Stimulated activated naive CD8-positive, alpha-beta T cell treated with anti-CD3 and anti-CD28 coated beads, Interleukin-15, amount 100 ng/mL, for 72 hours (primary cell): ENCODE measurements at regions not wholly inside any gene's neighbourhood (a gene's known extent, or its start where the extent isn't known, plus 50 kb on each side); places are given as distances from the start of the nearest gene placed in this dataset.
"Not testable (repeated sequence)": the region's sequence is repeated elsewhere in the genome, so short reads cannot be mapped to it uniquely, and the experiment has no call there.

Source experiments
- ATAC-seq: fragments of 150-1000 bp; cut with Tn5 transposase; 2 replicates; pipeline ENCODE4 v1.10.0; 2021; ENCODE audit warnings: mild to moderate bottlenecking, moderate library complexity
- DNase-seq, 2 donors: peaks; one replicate each; pipeline ENCODE4 v3.0.0; 2021 to 2022
- H3K27ac Mint-ChIP-seq, 2 donors: one replicate each; pipeline ENCODE4 v1.8.0; 2022; ENCODE audit warnings: mild to moderate bottlenecking in 2 of 2, mixed read lengths in 2 of 2, moderate library complexity in 2 of 2
- H3K27me3 Mint-ChIP-seq: one replicate; pipeline ENCODE4 v1.8.0; 2022; ENCODE audit warnings: mixed read lengths
- H3K4me1 Mint-ChIP-seq: one replicate; pipeline ENCODE4 v1.8.0; 2022; ENCODE audit warnings: mild to moderate bottlenecking, mixed read lengths
- H3K4me3 Mint-ChIP-seq, 2 donors: one replicate each; pipeline ENCODE4 v1.8.0; 2022; ENCODE audit warnings: mild to moderate bottlenecking in 2 of 2, mixed read lengths in 2 of 2, moderate library complexity in 1 of 2
- H3K9me3 Mint-ChIP-seq, 2 donors: one replicate each; pipeline ENCODE4 v1.8.0; 2022; ENCODE audit warnings: mixed read lengths in 2 of 2

- H3K27me3 Mint-ChIP-seq, H3K4me1 Mint-ChIP-seq, H3K27ac Mint-ChIP-seq, ATAC-seq, DNase-seq, H3K4me3 Mint-ChIP-seq: not testable (repeated sequence)
- H3K9me3 Mint-ChIP-seq: peaks cover 25 to 29% of the 10 kb centered on the region in 2 donors
These were observed 317.9 kb downstream of the CGGBP1 start for GRCh38 chr3:87740894-87741293.

DNA sequence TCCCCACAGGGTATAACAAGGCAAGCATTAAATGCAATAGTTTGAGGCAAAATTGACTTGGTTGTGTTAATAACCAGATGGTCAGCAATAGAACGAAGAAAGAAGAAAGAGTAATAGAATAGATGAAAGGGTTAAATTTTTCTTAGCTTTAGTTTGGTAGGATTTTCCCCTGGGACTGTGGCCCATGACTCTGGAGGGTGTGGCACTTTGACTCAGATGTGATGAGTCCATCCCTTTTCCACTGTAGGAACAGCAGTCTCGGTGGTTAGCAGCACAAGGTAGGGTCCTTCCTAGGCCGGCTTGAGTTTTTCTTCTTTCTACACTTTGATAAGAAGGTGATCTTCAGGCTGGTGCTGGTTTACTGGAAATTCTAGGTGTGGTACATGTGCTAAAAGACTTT, 321.0 kb downstream of the CGGBP1 start:
- not testable (repeated sequence) for DNase-seq, H3K27ac Mint-ChIP-seq, H3K4me3 Mint-ChIP-seq, H3K27me3 Mint-ChIP-seq, H3K4me1 Mint-ChIP-seq, ATAC-seq
- H3K9me3 Mint-ChIP-seq: peaks cover 25 to 27% of the 10 kb centered on the region in 2 donors

DNA sequence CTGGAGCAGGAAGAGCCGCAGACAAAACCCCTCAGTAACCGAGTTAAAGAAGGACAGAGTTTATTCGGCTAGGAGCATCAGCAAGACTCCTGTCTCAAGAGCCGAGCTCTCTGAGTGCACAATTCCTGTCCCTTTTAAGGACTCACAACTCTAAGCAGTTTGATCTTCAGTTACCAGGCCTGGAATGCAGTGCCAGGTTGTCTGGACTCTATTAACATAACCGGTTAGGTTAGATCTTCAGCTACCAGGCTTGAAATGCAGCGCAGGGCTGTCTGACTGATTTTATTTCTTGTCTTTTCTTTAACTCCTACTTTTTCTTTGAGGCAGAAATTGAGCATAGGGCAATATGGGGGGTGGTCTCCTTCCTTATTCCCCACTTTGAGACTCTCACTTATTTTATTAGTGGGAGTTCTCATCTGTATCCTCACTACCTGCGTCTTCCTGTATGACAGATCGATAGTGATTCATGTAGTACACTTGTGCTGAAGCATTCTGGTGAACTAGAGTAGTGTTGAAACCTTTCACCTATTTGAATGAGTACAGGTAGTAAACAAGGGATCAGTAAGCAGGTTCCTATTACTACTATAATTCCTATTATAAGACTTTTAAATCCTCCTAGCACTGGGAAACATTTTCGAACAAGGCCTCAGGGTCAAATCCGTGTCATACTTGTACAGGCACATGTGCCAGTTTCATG, 325.0 kb downstream of the CGGBP1 start:
- DNase-seq (no peak), ATAC-seq (no peak)
- H3K27ac Mint-ChIP-seq: no peak overlapping the region
- H3K4me3 Mint-ChIP-seq: no peak overlapping the region
- H3K9me3 Mint-ChIP-seq: no peaks in the 10 kb centered on the region
- H3K27me3 Mint-ChIP-seq: no peaks in the 10 kb centered on the region
- H3K4me1 Mint-ChIP-seq: no peaks in the 10 kb centered on the region

GRCh38 chr3:87732294-87732693, 326.5 kb downstream of the CGGBP1 start:
- no peak for ATAC-seq
- no peaks in the 10 kb centered on the region for H3K4me1 Mint-ChIP-seq
- H3K9me3 Mint-ChIP-seq: peaks cover 0 to under 1% of the 10 kb centered on the region in 2 donors

DNA sequence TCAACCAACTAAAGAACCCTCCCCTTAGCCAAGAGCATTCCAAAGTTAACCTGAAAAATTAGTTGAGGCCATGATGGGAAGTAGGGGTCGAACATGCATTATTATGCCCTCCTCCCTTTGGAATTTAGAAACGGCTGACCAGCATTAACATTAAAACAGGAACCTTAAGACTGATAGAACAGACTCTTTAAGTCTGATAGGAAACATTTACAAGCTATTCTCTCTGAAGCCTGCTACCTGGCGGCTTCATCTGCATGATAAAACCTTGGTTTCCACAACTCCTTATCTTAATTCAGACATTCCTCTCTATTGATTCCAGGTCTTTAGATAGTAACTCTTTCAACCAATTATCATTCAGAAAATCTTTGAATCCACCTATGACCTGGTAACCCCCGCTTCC, 331.0 kb downstream of the CGGBP1 start:
- peaks cover 6 to 17% of the 10 kb centered on the region in 2 donors for H3K9me3 Mint-ChIP-seq
- DNase-seq (no peak), ATAC-seq (no peak)
- H3K4me1 Mint-ChIP-seq: no peaks in the 10 kb centered on the region
- H3K27ac Mint-ChIP-seq: no peak overlapping the region
- H3K4me3 Mint-ChIP-seq: no peak overlapping the region
- no peaks in the 10 kb centered on the region for H3K27me3 Mint-ChIP-seq

More at GRCh38 chr3:87732294-87732693, 326.5 kb downstream of the CGGBP1 start:
- no peak overlapping the region for H3K27ac Mint-ChIP-seq
- no peak overlapping the region for H3K4me3 Mint-ChIP-seq
- H3K27me3 Mint-ChIP-seq: no peaks in the 10 kb centered on the region
- DNase-seq: no peak

- ATAC-seq (no peak), DNase-seq (no peak)
- H3K27me3 Mint-ChIP-seq: no peaks in the 10 kb centered on the region
- no peak overlapping the region for H3K4me3 Mint-ChIP-seq
- H3K27ac Mint-ChIP-seq: no peak overlapping the region
- H3K9me3 Mint-ChIP-seq: peaks cover 0 to 7% of the 10 kb centered on the region in 2 donors
- H3K4me1 Mint-ChIP-seq: no peaks in the 10 kb centered on the region
These were observed 339.7 kb downstream of the CGGBP1 start for GRCh38 chr3:87719060-87719459.

- no peak overlapping the region for H3K4me3 Mint-ChIP-seq
- DNase-seq: no peak
These were observed 348.3 kb downstream of the CGGBP1 start for GRCh38 chr3:87710511-87710910.

GRCh38 chr3:87710028-87710427, 348.8 kb downstream of the CGGBP1 start:
- Mint-ChIP-seq H3K9me3 (no peaks in the 10 kb centered on the region), H3K27ac (no peak overlapping the region), H3K4me1 (no peaks in the 10 kb centered on the region), H3K27me3 (no peaks in the 10 kb centered on the region), H3K4me3 (no peak overlapping the region)
- no peak for ATAC-seq
- DNase-seq: no peak

More at GRCh38 chr3:87710511-87710910, 348.3 kb downstream of the CGGBP1 start:
- Mint-ChIP-seq H3K27me3 (no peaks in the 10 kb centered on the region), H3K9me3 (no peaks in the 10 kb centered on the region), H3K27ac (no peak overlapping the region), H3K4me1 (no peaks in the 10 kb centered on the region)
- ATAC-seq: no peak

DNA sequence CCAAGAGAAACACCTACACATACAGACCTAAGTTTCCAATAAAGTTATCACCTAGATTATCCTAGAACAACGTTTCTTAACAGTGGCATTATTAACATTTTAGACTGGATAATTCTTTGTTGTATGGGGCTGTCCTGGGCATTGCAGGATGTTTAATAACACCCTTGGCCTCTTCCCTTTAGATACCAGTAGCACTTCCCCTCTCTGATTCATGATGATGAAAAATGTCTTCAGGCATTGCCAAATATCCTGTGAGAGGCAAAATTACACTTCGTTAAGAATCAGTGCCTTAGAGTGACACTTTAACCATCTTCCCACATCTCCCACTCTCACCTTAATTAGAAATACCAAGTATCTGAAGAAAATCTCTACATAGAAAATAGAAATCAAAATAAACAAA, 352.6 kb downstream of the CGGBP1 start:
- Mint-ChIP-seq H3K27ac (no peak overlapping the region), H3K4me1 (no peaks in the 10 kb centered on the region), H3K4me3 (no peak overlapping the region), H3K9me3 (no peaks in the 10 kb centered on the region), H3K27me3 (no peaks in the 10 kb centered on the region)
- DNase-seq (no peak), ATAC-seq (no peak)

GRCh38 chr3:87702600-87702999, 356.2 kb downstream of the CGGBP1 start:
- Mint-ChIP-seq H3K27me3 (no peaks in the 10 kb centered on the region), H3K27ac (no peak overlapping the region), H3K4me1 (no peaks in the 10 kb centered on the region), H3K4me3 (no peak overlapping the region), H3K9me3 (no peaks in the 10 kb centered on the region)
- DNase-seq: no peak
- no peak for ATAC-seq

- DNase-seq: no peak
- no peaks in the 10 kb centered on the region for H3K27me3 Mint-ChIP-seq
- no peaks in the 10 kb centered on the region for H3K9me3 Mint-ChIP-seq
- no peaks in the 10 kb centered on the region for H3K4me1 Mint-ChIP-seq
- no peak overlapping the region for H3K4me3 Mint-ChIP-seq
- H3K27ac Mint-ChIP-seq: no peak overlapping the region
- no peak for ATAC-seq
These were observed 362.4 kb downstream of the CGGBP1 start for GRCh38 chr3:87696124-87697013.

- Mint-ChIP-seq H3K27ac (no peak overlapping the region), H3K4me1 (no peaks in the 10 kb centered on the region), H3K4me3 (no peak overlapping the region), H3K9me3 (no peaks in the 10 kb centered on the region), H3K27me3 (no peaks in the 10 kb centered on the region)
- no peak for DNase-seq
- ATAC-seq: no peak
These were observed 364.1 kb downstream of the CGGBP1 start for GRCh38 chr3:87694678-87695077.

- no peaks in the 10 kb centered on the region for H3K4me1 Mint-ChIP-seq
- no peak overlapping the region for H3K27ac Mint-ChIP-seq
- DNase-seq (no peak), ATAC-seq (no peak)
- no peaks in the 10 kb centered on the region for H3K27me3 Mint-ChIP-seq
- H3K9me3 Mint-ChIP-seq: no peaks in the 10 kb centered on the region
- H3K4me3 Mint-ChIP-seq: no peak overlapping the region
These were observed 367.7 kb downstream of the CGGBP1 start for GRCh38 chr3:87691109-87691508.

DNA sequence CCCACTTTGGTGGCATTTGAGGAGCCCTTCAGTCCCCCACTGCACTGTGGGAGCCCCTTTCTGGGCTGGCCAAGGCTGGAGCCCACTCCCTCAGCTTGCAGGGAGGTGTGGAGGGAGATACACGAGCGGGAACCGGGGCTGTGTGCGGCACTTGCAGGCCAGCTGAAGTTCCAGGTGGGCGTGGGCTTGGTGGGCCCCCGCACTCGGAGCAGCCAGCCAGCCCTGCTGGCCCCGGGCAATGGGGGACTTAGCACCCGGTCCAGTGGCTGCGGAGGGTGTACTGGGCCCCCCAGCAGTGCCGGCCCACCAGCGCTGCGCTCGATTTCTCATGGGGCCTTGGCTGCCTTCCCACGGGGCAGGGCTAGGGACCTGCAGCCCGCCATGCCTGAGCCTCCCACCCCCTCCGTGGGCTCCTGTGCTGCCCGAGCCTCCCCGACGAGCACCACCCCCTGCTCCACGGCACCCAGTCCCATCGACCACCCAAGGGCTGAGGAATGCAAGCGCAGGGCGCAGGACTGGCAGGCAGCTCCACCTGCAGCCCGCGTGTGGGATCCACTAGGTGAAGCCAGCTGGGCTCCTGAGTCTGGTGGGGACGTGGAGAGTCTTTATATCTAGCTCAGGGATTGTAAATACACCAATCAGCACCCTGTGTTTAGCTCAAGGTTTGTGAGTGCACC, 379.7 kb downstream of the CGGBP1 start:
- ATAC-seq, H3K4me1 Mint-ChIP-seq, H3K4me3 Mint-ChIP-seq, DNase-seq, H3K27ac Mint-ChIP-seq, H3K9me3 Mint-ChIP-seq: not testable (repeated sequence)
- H3K27me3 Mint-ChIP-seq: peaks cover 14% of the 10 kb centered on the region

- peak; percentile 89 for ATAC-seq
- Mint-ChIP-seq H3K4me3 (no peak overlapping the region), H3K27me3 (peaks cover 29% of the 10 kb centered on the region), H3K9me3 (no peaks in the 10 kb centered on the region), H3K4me1 (peaks cover 9% of the 10 kb centered on the region), H3K27ac (no peak overlapping the region)
- DNase-seq: peak; percentile 8 to 27
These were observed 384.2 kb downstream of the CGGBP1 start for GRCh38 chr3:87674397-87675161.
